DND-41 (cell line): ENCODE measurements at regions not wholly inside any gene's neighbourhood (a gene's known extent, or its start where the extent isn't known, plus 50 kb on each side); places are given as distances from the start of the nearest gene placed in this dataset.

ENCODE experiments used
- ATAC-seq: fragments of 200-7000 bp; cut with Tn5 transposase; 3 replicates; pipeline ENCODE4 v1.9.1; 2021; ENCODE audit warnings: low read depth; ENCODE audit not compliant: insufficient read depth
- DNase-seq: peaks from one replicate; pipeline ENCODE4 v3.0.0-alpha.2; 2020
- H2AFZ ChIP-seq: 2 replicates; pipeline ENCODE4 v1.6.0; 2012; ENCODE audit warnings: low read depth, low read length
- H3K27ac ChIP-seq: 2 replicates; pipeline ENCODE4 v1.5.1; 2012; ENCODE audit warnings: low read length, inconsistent platforms
- H3K27me3 ChIP-seq: fragments of 200-600 bp; sonication (generic); 2 replicates; pipeline ENCODE4 v1.6.0; 2012; ENCODE audit warnings: low read length, mild to moderate bottlenecking, inconsistent platforms; ENCODE audit not compliant: insufficient read depth, poor library complexity
- H3K36me3 ChIP-seq: 2 replicates; pipeline ENCODE4 v1.5.1; 2012; ENCODE audit warnings: low read length, inconsistent platforms; ENCODE audit not compliant: insufficient read depth
- H3K4me1 ChIP-seq: 2 replicates; pipeline ENCODE4 v1.5.1; 2012; ENCODE audit warnings: mild to moderate bottlenecking, low read length; ENCODE audit not compliant: insufficient read depth
- H3K4me2 ChIP-seq: 2 replicates; pipeline ENCODE4 v1.6.0; 2012; ENCODE audit warnings: mild to moderate bottlenecking, moderate library complexity, low read length, inconsistent platforms; ENCODE audit not compliant: insufficient read depth
- H3K4me3 ChIP-seq, 2 experiments: fragments of 200-600 bp in 1 of 2; shearing (Covaris generic) in 1 of 2; 2 replicates each; pipeline ENCODE4 v1.5.1; 2012 to 2016; ENCODE audit warnings: inconsistent platforms in 2 of 2, low read length in 2 of 2, mild to moderate bottlenecking in 2 of 2, low read depth in 1 of 2, moderate library complexity in 1 of 2
- H3K79me2 ChIP-seq: 2 replicates; pipeline ENCODE4 v1.6.0; 2012; ENCODE audit warnings: low read length, inconsistent platforms; ENCODE audit not compliant: insufficient read depth
- H3K9ac ChIP-seq: 2 replicates; pipeline ENCODE4 v1.6.0; 2012; ENCODE audit warnings: low read depth, mild to moderate bottlenecking, inconsistent platforms, low read length, moderate library complexity
- H3K9me3 ChIP-seq: 2 replicates; pipeline ENCODE4 v1.5.1; 2012; ENCODE audit warnings: low read length, moderate library complexity, mild to moderate bottlenecking, inconsistent platforms; ENCODE audit not compliant: insufficient read depth, severe bottlenecking
- H4K20me1 ChIP-seq: 2 replicates; pipeline ENCODE4 v1.6.0; 2012; ENCODE audit warnings: low read length; ENCODE audit not compliant: insufficient read depth
- EZH2 ChIP-seq: IDR thresholded peaks from 3 replicates; pipeline ENCODE4 v1.6.1; 2012; ENCODE audit warnings: borderline replicate concordance, low read depth, mild to moderate bottlenecking, moderate library complexity, low read length, inconsistent platforms; ENCODE audit not compliant: severe bottlenecking
- TF ChIP-seq, protein P1 (sequence below): IDR thresholded peaks from 2 replicates; pipeline ENCODE4 v1.5.1; 2012; ENCODE audit warnings: borderline replicate concordance, low read length, moderate library complexity, mild to moderate bottlenecking; ENCODE audit not compliant: poor library complexity, severe bottlenecking; ENCODE audit errors: extremely low read depth

DNA sequence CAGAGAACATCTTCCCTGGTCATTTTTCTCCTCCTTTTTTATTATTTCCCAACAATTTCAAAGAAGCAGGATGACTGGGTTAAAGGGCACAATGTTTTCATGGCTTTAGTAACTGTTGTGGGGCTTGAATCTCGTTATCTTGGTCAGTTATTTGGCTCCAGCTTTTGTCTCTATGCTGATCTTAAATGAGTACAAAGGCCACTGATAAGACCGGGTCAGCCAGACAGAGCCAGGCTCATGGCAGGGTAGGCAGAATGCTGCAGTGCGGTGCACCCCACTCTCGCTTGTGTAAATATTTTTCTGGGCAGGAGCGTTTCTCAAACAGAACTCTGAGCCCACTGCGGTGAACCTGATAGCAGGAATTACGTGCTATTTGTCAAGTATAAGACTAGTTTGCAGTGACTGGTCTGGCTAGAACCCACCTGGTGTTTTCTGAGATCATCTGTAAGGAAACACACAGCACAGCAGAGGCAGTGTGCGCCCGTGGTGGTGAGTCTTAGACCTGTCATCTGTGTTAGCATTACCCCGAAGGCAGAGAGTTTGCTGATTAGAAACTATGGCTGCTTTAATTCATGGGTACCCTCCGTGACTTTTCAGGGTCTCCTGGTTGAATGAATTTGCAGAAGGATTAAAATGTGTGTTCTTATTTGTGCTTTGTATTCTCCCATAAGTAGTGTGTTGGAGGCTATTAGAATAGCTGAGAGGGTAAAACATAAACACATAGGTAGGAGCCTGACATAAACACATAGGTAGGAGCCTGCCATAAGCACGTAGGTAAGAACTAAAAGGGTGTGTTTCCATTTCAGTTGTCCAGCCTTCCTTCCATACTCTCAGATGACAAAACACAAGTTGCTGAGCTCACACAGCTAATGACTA is 158.6 kb upstream of the DMRT1 start:
- Histone ChIP-seq H3K4me1 (peaks cover 6% of the 10 kb centered on the region), H3K9me3 (no peaks in the 10 kb centered on the region), H3K4me3 (no peak overlapping the region), H4K20me1 (no peaks in the 10 kb centered on the region), H3K4me2 (no peak overlapping the region), H3K79me2 (no peaks in the 10 kb centered on the region), H3K36me3 (no peaks in the 10 kb centered on the region), H3K27me3 (no peaks in the 10 kb centered on the region), H3K27ac (no peak overlapping the region), H2AFZ (no peak overlapping the region), H3K9ac (no peak overlapping the region)
- DNase-seq (no peak), ATAC-seq (no peak)
- TF ChIP-seq, protein P1, sequence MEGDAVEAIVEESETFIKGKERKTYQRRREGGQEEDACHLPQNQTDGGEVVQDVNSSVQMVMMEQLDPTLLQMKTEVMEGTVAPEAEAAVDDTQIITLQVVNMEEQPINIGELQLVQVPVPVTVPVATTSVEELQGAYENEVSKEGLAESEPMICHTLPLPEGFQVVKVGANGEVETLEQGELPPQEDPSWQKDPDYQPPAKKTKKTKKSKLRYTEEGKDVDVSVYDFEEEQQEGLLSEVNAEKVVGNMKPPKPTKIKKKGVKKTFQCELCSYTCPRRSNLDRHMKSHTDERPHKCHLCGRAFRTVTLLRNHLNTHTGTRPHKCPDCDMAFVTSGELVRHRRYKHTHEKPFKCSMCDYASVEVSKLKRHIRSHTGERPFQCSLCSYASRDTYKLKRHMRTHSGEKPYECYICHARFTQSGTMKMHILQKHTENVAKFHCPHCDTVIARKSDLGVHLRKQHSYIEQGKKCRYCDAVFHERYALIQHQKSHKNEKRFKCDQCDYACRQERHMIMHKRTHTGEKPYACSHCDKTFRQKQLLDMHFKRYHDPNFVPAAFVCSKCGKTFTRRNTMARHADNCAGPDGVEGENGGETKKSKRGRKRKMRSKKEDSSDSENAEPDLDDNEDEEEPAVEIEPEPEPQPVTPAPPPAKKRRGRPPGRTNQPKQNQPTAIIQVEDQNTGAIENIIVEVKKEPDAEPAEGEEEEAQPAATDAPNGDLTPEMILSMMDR: no peak
- no peak for TF ChIP-seq EZH2

DNA sequence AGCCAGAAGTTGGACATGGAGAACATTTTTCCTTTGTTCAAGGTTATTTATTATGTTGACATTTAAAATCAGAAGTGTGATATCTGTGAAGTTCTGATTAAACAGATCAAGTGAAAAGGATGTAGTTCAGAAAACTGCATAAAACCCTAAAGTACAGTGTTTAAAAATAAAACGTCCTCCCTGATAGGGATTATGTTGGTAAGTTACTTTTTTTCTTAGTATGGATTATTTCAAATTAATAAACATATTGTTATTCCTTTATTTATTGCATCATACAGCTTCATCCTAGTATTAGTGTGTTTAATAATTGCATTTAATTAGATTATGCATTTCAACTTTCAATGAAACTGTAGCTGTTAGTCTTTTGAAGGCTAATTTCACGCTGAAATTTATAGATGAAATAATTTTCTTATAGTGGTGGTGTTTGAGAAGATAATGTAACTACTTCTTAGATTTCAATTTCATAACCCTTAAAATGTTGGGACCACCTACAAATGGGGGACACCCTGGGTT is 157.9 kb upstream of the DMRT1 start:
- no peak for TF ChIP-seq EZH2
- TF ChIP-seq, protein P1: no peak
- no peak overlapping the region for H2AFZ ChIP-seq
- no peaks in the 10 kb centered on the region for H4K20me1 ChIP-seq
- DNase-seq: no peak
- no peaks in the 10 kb centered on the region for H3K9me3 ChIP-seq
- no peak overlapping the region for H3K9ac ChIP-seq
- ATAC-seq: no peak
- H3K79me2 ChIP-seq: no peaks in the 10 kb centered on the region
- no peak overlapping the region for H3K27ac ChIP-seq
- H3K4me3 ChIP-seq: no peak overlapping the region
- H3K27me3 ChIP-seq: no peaks in the 10 kb centered on the region
- H3K4me1 ChIP-seq: no peaks in the 10 kb centered on the region
- no peaks in the 10 kb centered on the region for H3K36me3 ChIP-seq
- no peak overlapping the region for H3K4me2 ChIP-seq

DNA sequence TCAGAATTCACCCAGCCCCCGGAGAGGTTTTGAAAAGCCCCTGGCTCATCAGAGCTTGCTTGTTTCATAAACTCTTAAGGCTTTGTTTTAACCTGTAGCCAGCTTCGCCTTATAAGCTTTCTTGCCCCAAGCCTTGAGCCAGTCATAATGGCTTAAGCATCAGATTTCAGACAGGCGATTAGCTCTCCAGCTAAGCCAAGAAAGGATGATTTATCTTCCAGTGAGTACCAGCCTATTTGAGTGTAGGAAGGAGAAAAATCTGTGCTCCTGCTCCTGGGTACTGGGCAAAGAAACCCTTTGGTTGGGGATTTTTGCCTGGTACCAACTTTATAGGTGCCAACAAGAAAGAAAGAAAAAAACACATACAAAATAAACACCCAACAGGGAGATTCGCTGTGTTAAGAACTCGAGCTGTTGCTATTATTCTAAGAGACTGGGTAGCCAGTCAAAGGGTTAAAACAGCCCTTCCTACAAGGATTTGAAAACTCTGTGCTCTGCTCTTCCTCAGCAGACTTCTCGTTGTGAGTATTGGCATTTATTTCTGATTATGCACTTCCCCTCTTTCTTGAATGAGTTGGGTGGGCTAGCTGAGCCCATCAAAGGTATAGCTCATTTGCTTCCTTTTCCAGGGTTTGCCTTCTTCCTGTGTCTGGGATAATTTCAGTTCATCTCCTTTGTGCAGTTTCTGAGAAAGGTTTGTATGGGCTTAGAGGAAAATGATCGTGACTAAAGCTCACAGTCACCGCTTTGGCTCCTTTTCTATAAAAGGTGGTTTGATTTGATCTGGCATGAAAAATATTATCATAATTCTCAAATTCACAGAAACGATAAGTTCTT is 157.2 kb upstream of the DMRT1 start:
- no peaks in the 10 kb centered on the region for H3K4me1 ChIP-seq
- H4K20me1 ChIP-seq: no peaks in the 10 kb centered on the region
- H3K36me3 ChIP-seq: no peaks in the 10 kb centered on the region
- no peaks in the 10 kb centered on the region for H3K27me3 ChIP-seq
- H3K27ac ChIP-seq: no peak overlapping the region
- no peak overlapping the region for H3K9ac ChIP-seq
- TF ChIP-seq, protein P1: no peak
- no peak for TF ChIP-seq EZH2
- no peak overlapping the region for H3K4me2 ChIP-seq
- H3K9me3 ChIP-seq: no peaks in the 10 kb centered on the region
- ATAC-seq: no peak
- no peak overlapping the region for H2AFZ ChIP-seq
- DNase-seq: no peak
- H3K79me2 ChIP-seq: no peaks in the 10 kb centered on the region
- H3K4me3 ChIP-seq: no peak overlapping the region
